NCI-H146 treated with DMSO at 0.1 percent for 48 hours (cell line): ENCODE measurements at regions not wholly inside any gene's neighbourhood (a gene's known extent, or its start where the extent isn't known, plus 50 kb on each side); places are given as distances from the start of the nearest gene placed in this dataset.
"Not testable (repeated sequence)": the region's sequence is repeated elsewhere in the genome, so short reads cannot be mapped to it uniquely, and the experiment has no call there.

Source experiments
- DNase-seq: peaks from one replicate; lab custom pipeline; 2025; ENCODE audit not compliant: unreplicated experiment; lab: John Stamatoyannopoulos, UW

DNA sequence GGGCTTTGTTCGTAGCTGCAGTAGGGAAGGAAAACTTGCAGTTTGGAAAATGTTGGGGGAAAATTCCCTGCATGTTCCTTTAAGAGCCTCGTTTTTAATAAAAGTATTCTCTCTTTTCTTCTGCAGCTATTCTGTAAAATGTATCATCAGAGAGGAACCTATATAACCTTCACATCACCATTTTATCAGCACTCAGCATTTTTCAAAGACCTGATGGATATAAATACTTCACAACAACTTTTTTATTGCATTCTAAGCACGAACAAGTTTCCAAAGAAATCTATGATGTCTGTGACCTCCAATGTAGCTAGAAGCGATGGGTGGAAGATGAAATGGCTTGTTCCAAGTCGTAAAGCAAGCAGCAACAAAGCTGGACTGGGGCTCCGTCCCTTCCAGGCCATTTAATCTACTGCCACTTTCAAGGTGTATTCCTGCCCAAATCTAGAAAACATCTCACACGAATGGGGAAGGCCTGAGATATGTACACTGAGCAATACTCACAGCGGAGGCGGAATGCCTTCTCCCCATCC is 84.0 kb downstream of the NSUN2 start:
- DNase-seq = no peak

- DNase-seq = not testable (repeated sequence)
These were observed 84.8 kb downstream of the NSUN2 start for GRCh38 chr5:6547926-6548519.

DNA sequence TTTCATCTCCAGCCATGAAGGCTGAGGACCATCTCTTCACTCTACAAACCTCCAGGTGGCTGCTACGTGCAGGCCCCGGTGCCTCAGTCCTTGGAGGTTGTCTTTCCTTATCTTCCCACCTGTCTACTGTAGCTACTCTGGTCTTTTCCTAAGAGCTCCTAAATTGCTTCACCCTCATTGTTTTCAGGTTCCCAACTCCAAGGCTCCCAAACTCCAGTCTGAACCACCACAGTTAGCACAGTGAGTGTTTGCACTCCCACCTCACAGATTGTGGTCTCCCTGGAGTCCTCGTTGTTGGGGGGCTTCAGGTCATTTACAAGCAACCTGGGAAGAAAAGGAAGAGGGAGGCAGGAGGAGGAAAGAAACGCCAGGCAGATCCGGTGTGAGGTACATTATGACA is 85.3 kb downstream of the NSUN2 start:
- DNase-seq = no peak

GRCh38 chr5:6545770-6546690 is 86.8 kb downstream of the NSUN2 start:
- peak; percentile 97 for DNase-seq

GRCh38 chr5:6545036-6545693 is 87.7 kb downstream of the NSUN2 start:
- no peak for DNase-seq

GRCh38 chr5:6544561-6544935 is 88.3 kb downstream of the NSUN2 start:
- DNase-seq = no peak
